ENCODE measurements at regions not wholly inside any gene's neighbourhood (a gene's known extent, or its start where the extent isn't known, plus 50 kb on each side); places are given as distances from the start of the nearest gene placed in this dataset.

DNA sequence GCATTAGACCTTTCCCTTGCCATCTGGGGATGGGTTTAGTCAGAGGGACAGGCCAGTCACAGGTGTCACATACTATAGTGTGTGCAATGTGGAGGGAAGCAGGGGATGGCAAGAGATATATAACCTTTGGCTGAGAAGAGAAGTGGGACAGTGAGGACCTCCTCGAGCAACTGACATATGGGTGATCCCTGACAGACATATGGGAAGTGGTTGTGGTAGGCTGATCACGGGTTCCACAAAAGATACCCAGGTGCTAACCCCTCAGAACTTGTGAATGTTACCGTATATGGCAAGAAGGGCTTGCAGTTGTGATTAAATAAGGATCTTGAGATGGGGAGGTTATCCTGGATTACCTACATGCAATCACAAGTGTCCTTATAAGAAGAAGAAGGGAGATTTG lies 188.1 kb upstream of the MPHOSPH6 start:
- no peak for DNase-seq (ENCODE audit: low read depth in 1 of 2, low spot score in 1 of 2)
- H3K4me3 ChIP-seq (replicated peaks; ENCODE audit: insufficient read depth, low read length): no peak overlapping the region

GRCh38 chr16:82357237-82357636 lies 187.2 kb upstream of the MPHOSPH6 start:
- no peak for TF ChIP-seq POLR2AphosphoS5 (IDR thresholded peaks at IDR 0.05; ENCODE audit: low read depth)
- TF ChIP-seq, protein P1, sequence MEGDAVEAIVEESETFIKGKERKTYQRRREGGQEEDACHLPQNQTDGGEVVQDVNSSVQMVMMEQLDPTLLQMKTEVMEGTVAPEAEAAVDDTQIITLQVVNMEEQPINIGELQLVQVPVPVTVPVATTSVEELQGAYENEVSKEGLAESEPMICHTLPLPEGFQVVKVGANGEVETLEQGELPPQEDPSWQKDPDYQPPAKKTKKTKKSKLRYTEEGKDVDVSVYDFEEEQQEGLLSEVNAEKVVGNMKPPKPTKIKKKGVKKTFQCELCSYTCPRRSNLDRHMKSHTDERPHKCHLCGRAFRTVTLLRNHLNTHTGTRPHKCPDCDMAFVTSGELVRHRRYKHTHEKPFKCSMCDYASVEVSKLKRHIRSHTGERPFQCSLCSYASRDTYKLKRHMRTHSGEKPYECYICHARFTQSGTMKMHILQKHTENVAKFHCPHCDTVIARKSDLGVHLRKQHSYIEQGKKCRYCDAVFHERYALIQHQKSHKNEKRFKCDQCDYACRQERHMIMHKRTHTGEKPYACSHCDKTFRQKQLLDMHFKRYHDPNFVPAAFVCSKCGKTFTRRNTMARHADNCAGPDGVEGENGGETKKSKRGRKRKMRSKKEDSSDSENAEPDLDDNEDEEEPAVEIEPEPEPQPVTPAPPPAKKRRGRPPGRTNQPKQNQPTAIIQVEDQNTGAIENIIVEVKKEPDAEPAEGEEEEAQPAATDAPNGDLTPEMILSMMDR (IDR thresholded peaks at IDR 0.05; ENCODE audit: insufficient read depth, low read length): no peak
- TF ChIP-seq GABPA (IDR thresholded peaks at IDR 0.05; ENCODE audit: low read depth): no peak
- TF ChIP-seq SPI1 (IDR thresholded peaks at IDR 0.05; ENCODE audit: borderline replicate concordance, low read depth): no peak
- TF ChIP-seq REST (IDR thresholded peaks at IDR 0.05; ENCODE audit: insufficient replicate concordance, low read depth): no peak
- Histone ChIP-seq H3K27ac (replicated peaks) (no peak overlapping the region), H3K27me3 (ENCODE audit: insufficient read depth, poor library complexity, severe bottlenecking) (peaks cover 5% of the 10 kb centered on the region), H3K4me3 (replicated peaks; ENCODE audit: insufficient read depth, low read length) (no peak overlapping the region)
- no peak for DNase-seq (ENCODE audit: low read depth in 1 of 2, low spot score in 1 of 2)

More for the DNA sequence above, 188.1 kb upstream of the MPHOSPH6 start:
- TF ChIP-seq GABPA (IDR thresholded peaks at IDR 0.05; ENCODE audit: low read depth): no peak
- no peak for TF ChIP-seq SPI1 (IDR thresholded peaks at IDR 0.05; ENCODE audit: borderline replicate concordance, low read depth)
- TF ChIP-seq POLR2AphosphoS5 (IDR thresholded peaks at IDR 0.05; ENCODE audit: low read depth): no peak
- TF ChIP-seq, protein P1 (IDR thresholded peaks at IDR 0.05; ENCODE audit: insufficient read depth, low read length): no peak
- no peak for TF ChIP-seq REST (IDR thresholded peaks at IDR 0.05; ENCODE audit: insufficient replicate concordance, low read depth)
- no peak overlapping the region for H3K27ac ChIP-seq (replicated peaks)
- H3K27me3 ChIP-seq (ENCODE audit: insufficient read depth, poor library complexity, severe bottlenecking): peaks cover 5% of the 10 kb centered on the region

DNA sequence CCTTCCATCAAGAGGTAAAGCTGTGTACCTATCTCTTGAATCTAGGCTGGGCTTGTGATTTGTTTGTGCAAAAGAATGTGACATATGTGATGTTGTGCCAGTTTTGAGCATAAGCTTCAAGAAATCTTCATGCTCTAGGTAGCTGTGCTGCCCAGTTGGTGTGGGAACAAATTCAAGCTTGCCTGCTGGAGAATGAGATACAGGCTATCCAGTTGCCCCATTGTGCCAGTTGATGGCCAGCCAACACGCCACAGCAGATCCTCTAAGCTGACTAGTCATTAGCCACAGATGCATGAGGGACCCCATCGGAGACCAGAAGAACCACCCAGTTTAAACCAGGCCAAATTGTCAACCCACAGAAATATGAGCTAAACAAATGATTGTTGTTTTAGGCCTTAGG lies 180.5 kb upstream of the MPHOSPH6 start:
- H3K4me3 ChIP-seq (replicated peaks; ENCODE audit: insufficient read depth, low read length): no peak overlapping the region
- no peak for TF ChIP-seq REST (IDR thresholded peaks at IDR 0.05; ENCODE audit: insufficient replicate concordance, low read depth)
- TF ChIP-seq, protein P1 (IDR thresholded peaks at IDR 0.05; ENCODE audit: insufficient read depth, low read length): no peak
- no peak for TF ChIP-seq POLR2AphosphoS5 (IDR thresholded peaks at IDR 0.05; ENCODE audit: low read depth)
- TF ChIP-seq SPI1 (IDR thresholded peaks at IDR 0.05; ENCODE audit: borderline replicate concordance, low read depth): no peak
- no peak for TF ChIP-seq GABPA (IDR thresholded peaks at IDR 0.05; ENCODE audit: low read depth)
- H3K27me3 ChIP-seq (ENCODE audit: insufficient read depth, poor library complexity, severe bottlenecking): no peaks in the 10 kb centered on the region
- no peak for DNase-seq (ENCODE audit: low read depth in 1 of 2, low spot score in 1 of 2)
- H3K27ac ChIP-seq (replicated peaks): no peak overlapping the region
